ENCODE measurements at regions not wholly inside any gene's neighbourhood (a gene's known extent, or its start where the extent isn't known, plus 50 kb on each side); places are given as distances from the start of the nearest gene placed in this dataset.
"Not testable (repeated sequence)": the region's sequence is repeated elsewhere in the genome, so short reads cannot be mapped to it uniquely, and the experiment has no call there.

DNA sequence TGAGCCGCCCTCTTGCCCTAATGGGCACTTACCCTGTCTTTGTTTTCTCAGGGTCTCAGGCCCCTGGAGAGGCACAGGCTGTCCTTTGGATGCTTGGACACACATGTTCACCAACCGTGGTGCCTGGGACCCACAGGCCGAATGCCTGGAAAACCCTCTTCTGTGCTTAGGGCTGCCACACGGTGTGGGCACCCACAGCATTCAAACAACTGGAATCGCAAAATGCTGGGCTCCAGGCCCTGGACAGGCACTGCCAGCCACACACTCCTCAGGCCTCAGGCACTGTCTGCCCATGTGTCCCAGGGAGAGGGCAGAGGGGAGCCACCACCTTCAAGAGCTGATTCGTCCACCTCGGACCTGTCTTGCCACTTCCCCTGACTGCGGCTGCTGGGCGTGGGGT, 123.1 kb upstream of the ACKR3 start:
- H3K36me3 Mint-ChIP-seq (ENCODE audit: insufficient read depth), result no peaks in the 10 kb centered on the region
- DNase-seq (no peak), ATAC-seq (no peak)
- peaks cover 4% of the 10 kb centered on the region for H3K9me3 Mint-ChIP-seq
- no peaks in the 10 kb centered on the region for H3K4me1 Mint-ChIP-seq (ENCODE audit: low read depth)
- H3K4me3 Mint-ChIP-seq, result no peak overlapping the region
- peaks cover 21% of the 10 kb centered on the region for H3K27me3 Mint-ChIP-seq (ENCODE audit: low read depth)

DNA sequence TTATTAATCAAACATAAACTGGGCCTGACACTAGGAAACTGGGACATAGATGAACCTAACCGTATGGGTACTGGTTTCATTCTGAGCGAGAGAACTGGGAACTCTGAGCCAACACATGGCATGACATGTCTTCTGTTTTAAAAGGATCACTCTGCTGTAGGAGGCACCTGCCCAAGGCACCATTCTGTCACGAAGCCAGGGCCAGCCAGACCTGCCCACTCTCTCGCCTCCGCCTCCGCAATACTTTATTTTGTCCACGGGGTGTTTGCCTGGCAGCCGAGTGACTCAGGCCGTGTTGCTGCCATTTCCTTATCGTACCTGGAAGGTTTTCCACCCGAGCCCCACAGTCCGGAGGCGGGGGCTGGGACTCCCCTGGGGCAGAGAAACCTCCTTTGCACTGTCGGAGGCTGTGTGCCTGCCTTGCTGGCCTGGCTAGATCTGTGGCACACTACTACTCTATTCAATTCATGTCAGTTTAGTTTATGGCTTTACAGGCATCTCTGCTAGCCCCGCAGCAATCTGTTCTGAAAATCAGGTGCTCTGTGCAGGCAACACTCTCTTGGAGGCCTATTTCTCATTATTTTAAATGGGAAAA, 120.4 kb upstream of the ACKR3 start:
- ATAC-seq, result no peak
- no peak overlapping the region for H3K4me3 Mint-ChIP-seq
- no peaks in the 10 kb centered on the region for H3K4me1 Mint-ChIP-seq (ENCODE audit: low read depth)
- no peaks in the 10 kb centered on the region for H3K9me3 Mint-ChIP-seq
- H3K27me3 Mint-ChIP-seq (ENCODE audit: low read depth), result peaks cover 13% of the 10 kb centered on the region
- DNase-seq, result no peak
- H3K36me3 Mint-ChIP-seq (ENCODE audit: insufficient read depth), result no peaks in the 10 kb centered on the region

DNA sequence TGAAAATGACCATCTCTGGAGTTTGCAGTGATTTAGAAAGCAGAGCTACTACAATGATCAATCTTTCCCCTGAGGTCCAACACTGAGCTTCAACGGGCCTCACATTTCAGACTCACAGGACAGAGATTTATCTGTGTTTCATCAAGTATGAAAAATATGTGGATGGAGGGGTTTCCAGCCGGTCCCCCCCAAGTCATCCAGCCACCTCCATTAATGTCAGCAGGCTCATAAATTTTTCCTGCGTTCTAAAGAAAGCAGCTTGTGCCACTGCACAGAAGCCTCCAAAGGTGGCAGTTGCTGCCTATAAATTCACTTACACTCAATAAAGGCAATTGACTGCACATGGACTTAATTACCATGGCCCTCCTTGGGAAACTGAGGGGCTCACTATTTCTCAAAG, 117.4 kb upstream of the ACKR3 start:
- no peak for DNase-seq
- Mint-ChIP-seq H3K36me3 (ENCODE audit: insufficient read depth) (no peaks in the 10 kb centered on the region), H3K4me3 (no peak overlapping the region), H3K9me3 (peaks cover under 1% of the 10 kb centered on the region), H3K4me1 (ENCODE audit: low read depth) (no peaks in the 10 kb centered on the region), H3K27me3 (ENCODE audit: low read depth) (peaks cover 5% of the 10 kb centered on the region)
- ATAC-seq, result no peak

DNA sequence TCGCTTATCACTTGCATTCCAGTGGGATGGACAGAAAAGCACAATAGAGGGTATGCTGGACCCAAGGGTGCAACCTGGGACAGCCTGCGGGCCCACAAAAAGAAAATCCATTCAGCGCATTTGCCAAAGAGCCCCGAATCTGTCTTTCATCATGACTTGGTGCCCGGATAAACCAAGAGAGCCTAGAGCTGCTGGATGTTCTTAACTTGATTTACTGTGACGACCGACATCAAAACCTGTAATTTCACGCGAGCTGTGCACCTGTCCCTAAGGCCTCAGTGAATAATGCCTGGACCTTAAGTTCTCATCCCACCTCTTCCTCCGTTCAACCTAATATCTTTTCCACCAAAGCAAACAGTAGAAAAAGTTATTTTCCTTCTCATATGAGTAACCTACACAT, 115.5 kb upstream of the ACKR3 start:
- H3K36me3 Mint-ChIP-seq (ENCODE audit: insufficient read depth), result no peaks in the 10 kb centered on the region
- no peaks in the 10 kb centered on the region for H3K4me1 Mint-ChIP-seq (ENCODE audit: low read depth)
- DNase-seq (no peak), ATAC-seq (no peak)
- peaks cover 5% of the 10 kb centered on the region for H3K9me3 Mint-ChIP-seq
- no peak overlapping the region for H3K4me3 Mint-ChIP-seq
- peaks cover 5% of the 10 kb centered on the region for H3K27me3 Mint-ChIP-seq (ENCODE audit: low read depth)

DNA sequence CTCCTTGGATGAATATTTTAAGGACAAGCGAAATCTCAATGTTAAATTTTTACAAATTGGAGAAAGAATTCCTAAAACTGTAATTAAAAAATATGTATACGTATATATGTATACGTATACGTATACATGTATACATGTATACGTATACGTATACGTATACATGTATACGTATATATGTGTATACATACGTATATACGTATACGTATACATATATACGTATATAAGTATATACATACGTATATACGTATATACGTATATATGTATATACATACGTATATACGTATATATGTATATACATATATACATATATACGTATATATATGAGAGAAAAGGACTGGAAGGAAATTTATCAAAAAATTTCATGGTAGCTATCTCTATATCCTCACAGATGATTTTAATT, 110.2 kb upstream of the ACKR3 start:
- Mint-ChIP-seq H3K36me3 (ENCODE audit: insufficient read depth) (no peaks in the 10 kb centered on the region), H3K4me1 (ENCODE audit: low read depth) (no peaks in the 10 kb centered on the region)
- no peak for ATAC-seq

DNA sequence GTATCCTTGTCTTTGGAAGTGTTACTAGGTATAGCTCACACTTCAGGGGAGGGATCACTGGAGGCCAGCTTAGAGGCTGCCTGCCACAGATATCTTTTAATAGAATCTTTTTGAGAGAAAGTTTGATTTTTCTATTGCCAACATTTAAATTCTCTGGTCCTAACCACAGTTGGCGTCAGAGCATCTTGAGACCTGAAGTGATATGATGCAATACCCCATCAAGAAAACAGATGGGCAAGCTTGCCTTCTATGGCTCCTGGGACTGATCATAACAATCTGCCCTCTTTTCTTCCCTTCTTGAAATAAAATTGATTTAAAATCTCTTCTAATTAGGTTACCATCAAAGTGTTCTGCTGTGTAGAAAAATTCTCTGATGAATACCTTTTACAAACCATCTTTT, 105.5 kb upstream of the ACKR3 start:
- DNase-seq, result no peak
- ATAC-seq, result no peak

More for the DNA sequence above, 110.2 kb upstream of the ACKR3 start:
- Mint-ChIP-seq H3K27me3 (ENCODE audit: low read depth) (no peaks in the 10 kb centered on the region), H3K4me3 (no peak overlapping the region), H3K9me3 (peaks cover 5% of the 10 kb centered on the region)
- DNase-seq, result no peak

DNA sequence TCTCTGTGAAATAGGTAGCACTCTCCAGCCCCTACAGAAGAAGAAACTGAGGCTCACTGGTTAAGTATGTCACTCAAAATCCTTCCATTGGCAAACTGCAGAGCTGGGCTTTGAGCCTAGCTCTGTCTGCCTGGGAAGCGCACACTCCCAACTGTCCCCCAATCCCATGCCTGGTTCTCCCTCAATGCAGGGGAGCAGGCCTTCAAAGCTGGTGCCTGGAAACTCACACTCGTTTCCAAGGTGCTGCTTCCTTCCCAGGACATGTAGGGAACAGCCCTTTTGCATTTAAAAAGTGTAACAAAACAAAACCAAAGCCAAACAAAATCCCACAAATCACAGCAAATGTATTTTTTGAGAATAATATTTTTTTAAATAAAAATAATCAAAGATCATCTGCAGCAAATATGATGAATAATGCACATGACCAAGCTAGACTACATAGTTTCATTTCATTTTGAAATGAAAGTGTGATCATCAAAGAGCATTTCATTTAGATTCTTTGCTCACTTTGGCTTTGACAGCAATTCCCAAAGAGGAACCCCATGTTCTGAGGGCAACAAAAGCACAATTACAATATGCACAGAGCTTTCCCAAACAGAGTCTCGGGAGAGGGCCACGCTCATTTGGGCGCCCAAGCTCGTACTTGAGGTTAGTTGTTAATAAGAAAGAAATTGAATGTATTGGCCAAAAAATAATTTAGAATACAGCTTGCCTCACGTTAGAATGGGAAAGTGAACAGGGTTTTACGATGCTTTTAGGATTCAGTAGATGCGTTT, 96.7 kb upstream of the ACKR3 start:
- Mint-ChIP-seq H3K4me1 (ENCODE audit: low read depth) (no peaks in the 10 kb centered on the region), H3K9me3 (peaks cover 8% of the 10 kb centered on the region), H3K4me3 (no peak overlapping the region), H3K36me3 (ENCODE audit: insufficient read depth) (no peaks in the 10 kb centered on the region), H3K27me3 (ENCODE audit: low read depth) (peaks cover 11% of the 10 kb centered on the region)
- no peak for ATAC-seq
- no peak for DNase-seq

More for the DNA sequence above, 105.5 kb upstream of the ACKR3 start:
- Mint-ChIP-seq H3K36me3 (ENCODE audit: insufficient read depth) (no peaks in the 10 kb centered on the region), H3K4me1 (ENCODE audit: low read depth) (no peaks in the 10 kb centered on the region), H3K27me3 (ENCODE audit: low read depth) (peaks cover 4% of the 10 kb centered on the region), H3K4me3 (no peak overlapping the region), H3K9me3 (peaks cover 24% of the 10 kb centered on the region)

DNA sequence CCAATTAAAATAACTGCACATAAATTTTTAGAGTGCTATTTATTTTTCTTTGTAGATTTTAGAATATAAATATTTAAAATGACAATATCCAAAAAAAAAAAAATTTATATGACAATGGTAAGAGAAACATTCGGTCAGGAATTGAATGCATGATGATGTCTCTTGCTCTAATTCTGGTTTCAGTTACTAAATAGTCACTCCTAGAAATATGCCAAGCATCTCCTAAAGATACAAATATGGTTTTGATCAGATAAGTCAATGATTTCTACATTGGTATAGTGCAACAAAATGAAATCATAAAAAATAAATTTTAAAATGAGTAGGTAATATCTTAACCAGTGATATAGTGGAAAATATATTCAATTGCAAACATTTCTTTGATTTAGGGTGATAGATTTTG, 95.9 kb upstream of the ACKR3 start:
- Mint-ChIP-seq H3K36me3 (ENCODE audit: insufficient read depth) (no peaks in the 10 kb centered on the region), H3K9me3 (peaks cover 8% of the 10 kb centered on the region), H3K27me3 (ENCODE audit: low read depth) (peaks cover 11% of the 10 kb centered on the region), H3K4me3 (no peak overlapping the region), H3K4me1 (ENCODE audit: low read depth) (no peaks in the 10 kb centered on the region)
- ATAC-seq (no peak), DNase-seq (no peak)

DNA sequence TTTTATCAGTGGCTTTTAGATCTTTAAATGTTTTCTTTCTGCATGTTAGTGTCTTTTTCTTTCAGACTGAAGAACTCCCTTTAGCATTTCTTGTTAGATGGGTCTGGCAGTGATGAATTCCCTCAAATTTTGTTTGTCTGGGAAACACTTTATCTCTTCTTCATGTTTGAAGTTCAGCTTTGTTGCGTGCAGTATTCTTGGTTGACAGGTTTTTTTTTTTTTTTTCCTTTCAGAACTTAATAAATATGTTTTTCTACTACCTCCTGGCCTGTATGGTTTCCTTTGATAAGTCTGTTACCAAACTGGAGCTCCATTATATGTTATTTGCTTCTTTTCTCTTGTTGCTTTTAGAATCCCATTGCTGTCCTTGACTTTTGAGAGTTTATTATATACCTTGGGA, 89.8 kb upstream of the ACKR3 start:
- DNase-seq, result no peak
- peaks cover 13% of the 10 kb centered on the region for H3K27me3 Mint-ChIP-seq (ENCODE audit: low read depth)
- no peak overlapping the region for H3K4me3 Mint-ChIP-seq
- H3K4me1 Mint-ChIP-seq (ENCODE audit: low read depth), result no peaks in the 10 kb centered on the region
- H3K9me3 Mint-ChIP-seq, result peaks cover 29% of the 10 kb centered on the region
- ATAC-seq, result no peak
- no peaks in the 10 kb centered on the region for H3K36me3 Mint-ChIP-seq (ENCODE audit: insufficient read depth)

DNA sequence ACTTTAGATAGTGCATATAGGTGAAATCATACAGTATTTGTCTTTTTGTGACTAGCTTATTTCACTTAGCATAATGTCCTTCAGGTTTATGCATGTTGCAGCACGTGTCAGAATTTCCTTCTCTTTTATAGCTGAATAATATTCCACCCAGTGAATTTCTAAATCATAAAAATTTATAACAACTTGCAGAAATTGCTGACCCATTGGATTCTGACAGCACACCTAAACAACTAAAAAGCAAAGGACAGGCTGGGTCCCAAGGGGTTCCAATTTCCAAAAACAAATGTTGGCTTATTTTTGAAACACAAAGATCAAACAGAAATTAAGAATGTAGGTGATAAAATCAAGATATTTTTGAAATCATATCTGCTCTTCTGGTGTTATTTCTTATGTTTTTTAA, 86.5 kb upstream of the ACKR3 start:
- Mint-ChIP-seq H3K36me3 (ENCODE audit: insufficient read depth) (no peaks in the 10 kb centered on the region), H3K4me1 (ENCODE audit: low read depth) (no peaks in the 10 kb centered on the region), H3K4me3 (no peak overlapping the region), H3K9me3 (peaks cover 21% of the 10 kb centered on the region), H3K27me3 (ENCODE audit: low read depth) (peaks cover 6% of the 10 kb centered on the region)
- no peak for ATAC-seq
- DNase-seq, result no peak

DNA sequence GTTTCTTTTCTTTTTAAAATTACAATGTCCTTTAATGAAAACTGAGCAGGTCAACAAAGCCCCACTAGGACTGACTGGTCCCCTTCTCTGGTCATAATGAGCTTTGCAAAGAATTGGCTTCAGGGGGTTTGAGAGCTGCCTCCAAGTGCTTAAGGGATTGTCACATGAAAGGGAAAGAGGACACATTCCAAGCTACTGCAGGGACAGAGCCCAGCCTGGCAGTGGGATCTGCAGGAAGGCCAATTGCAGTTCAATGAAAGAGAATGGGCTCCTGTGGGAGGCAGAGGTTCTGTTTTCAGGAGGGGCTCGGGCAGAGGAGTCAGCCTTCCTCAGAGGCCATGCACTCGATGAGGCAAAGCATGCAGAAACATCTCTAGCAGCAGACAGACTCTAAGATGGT, 84.1 kb upstream of the ACKR3 start:
- no peak overlapping the region for H3K4me3 Mint-ChIP-seq
- H3K27me3 Mint-ChIP-seq (ENCODE audit: low read depth), result peaks cover 6% of the 10 kb centered on the region
- DNase-seq, result no peak
- H3K9me3 Mint-ChIP-seq, result peaks cover 9% of the 10 kb centered on the region
- ATAC-seq, result no peak
- no peaks in the 10 kb centered on the region for H3K36me3 Mint-ChIP-seq (ENCODE audit: insufficient read depth)
- H3K4me1 Mint-ChIP-seq (ENCODE audit: low read depth), result no peaks in the 10 kb centered on the region

DNA sequence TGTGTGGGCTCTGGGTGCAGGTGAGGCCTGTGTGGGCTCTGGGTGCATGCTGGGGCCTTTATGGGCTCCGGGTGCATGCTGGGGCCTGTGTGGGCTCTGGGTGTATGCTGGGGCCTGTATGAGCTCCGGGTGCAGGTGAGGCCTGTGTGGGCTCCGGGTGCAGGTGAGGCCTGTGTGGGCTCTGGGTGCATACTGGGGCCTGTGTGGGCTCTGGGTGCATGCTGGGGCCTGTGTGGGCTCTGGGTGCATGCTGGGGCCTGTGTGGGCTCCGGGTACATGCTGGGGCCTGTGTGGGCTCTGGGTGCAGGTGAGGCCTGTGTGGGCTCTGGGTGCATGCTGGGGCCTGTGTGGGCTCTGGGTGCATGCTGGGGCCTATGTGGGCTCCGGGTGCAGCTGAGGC, 80.5 kb upstream of the ACKR3 start:
- not testable (repeated sequence) for H3K36me3 Mint-ChIP-seq (ENCODE audit: insufficient read depth); ATAC-seq; H3K4me1 Mint-ChIP-seq (ENCODE audit: low read depth); H3K27me3 Mint-ChIP-seq (ENCODE audit: low read depth); DNase-seq; H3K4me3 Mint-ChIP-seq; H3K9me3 Mint-ChIP-seq

DNA sequence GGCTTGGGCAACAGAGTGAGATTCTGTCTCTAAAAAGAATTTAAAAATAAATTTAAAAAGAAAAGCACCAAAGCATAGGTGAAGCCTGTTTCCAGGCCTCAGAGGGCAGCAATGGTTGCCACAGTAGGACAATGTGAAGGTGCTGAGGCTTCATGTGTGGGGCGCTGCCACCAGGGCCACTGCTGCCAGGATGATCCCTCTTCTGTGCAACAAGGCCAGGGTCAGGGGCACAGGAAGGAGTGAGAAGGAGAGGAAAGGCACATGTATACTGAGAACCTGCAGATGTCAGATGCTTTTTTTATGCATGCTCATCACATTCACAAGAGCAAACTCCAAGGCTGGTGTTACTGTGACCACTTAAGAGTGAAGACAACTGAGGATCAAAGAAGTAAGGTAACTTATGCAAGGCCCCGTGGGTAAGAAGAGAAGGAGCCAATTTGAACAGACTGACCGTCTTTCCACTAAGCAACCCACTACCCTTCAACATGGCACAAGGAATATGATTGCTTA, 79.7 kb upstream of the ACKR3 start:
- Mint-ChIP-seq H3K4me3 (no peak overlapping the region), H3K36me3 (ENCODE audit: insufficient read depth) (no peaks in the 10 kb centered on the region), H3K4me1 (ENCODE audit: low read depth) (no peaks in the 10 kb centered on the region), H3K27me3 (ENCODE audit: low read depth) (peaks cover under 1% of the 10 kb centered on the region), H3K9me3 (peaks cover 3% of the 10 kb centered on the region)
- no peak for DNase-seq
- ATAC-seq, result no peak

DNA sequence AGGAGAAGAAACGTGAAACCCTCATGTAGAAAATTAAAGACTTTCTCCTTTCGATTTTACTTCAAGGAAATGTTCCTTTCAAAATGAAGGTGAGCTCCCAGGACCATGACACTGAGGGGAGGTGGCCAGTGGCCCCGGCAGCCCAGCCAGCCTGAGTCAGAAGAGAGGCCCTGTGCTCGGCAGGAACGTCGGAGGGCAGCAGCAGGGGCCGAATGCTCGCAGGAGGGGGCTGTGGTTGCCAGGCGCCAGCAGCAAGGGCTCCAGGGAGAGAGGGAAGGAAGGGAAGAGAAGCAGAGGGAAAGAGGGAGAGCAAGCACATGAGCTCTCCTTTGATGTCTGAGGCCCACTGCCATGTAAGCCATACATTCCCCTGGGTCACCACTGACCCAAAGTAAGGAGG, 73.3 kb upstream of the ACKR3 start:
- DNase-seq (no peak), ATAC-seq (no peak)
- no peak overlapping the region for H3K4me3 Mint-ChIP-seq
- H3K4me1 Mint-ChIP-seq (ENCODE audit: low read depth), result no peaks in the 10 kb centered on the region
- H3K9me3 Mint-ChIP-seq, result peaks cover 3% of the 10 kb centered on the region
- no peaks in the 10 kb centered on the region for H3K36me3 Mint-ChIP-seq (ENCODE audit: insufficient read depth)
- peaks cover 11% of the 10 kb centered on the region for H3K27me3 Mint-ChIP-seq (ENCODE audit: low read depth)

DNA sequence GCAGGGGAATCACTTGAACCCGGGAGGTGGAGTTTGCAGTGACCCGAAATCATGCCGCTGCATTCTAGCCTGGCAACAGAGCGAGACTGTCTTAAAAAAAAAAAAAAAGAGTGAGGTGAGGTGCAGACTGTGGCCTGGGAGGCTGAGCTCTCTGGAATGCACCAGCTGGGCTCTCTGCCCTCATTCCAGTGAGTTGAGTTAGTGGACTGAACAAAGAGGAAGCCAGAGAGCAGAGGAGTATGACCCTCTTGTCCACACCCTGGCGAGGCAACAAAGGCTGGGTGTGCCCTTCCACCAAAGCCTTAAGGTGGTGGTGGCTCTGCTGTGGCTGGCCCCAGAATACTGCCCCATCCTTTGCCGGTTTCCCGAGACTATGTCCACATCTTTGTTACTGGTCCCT, 71.3 kb upstream of the ACKR3 start:
- Mint-ChIP-seq H3K4me1 (ENCODE audit: low read depth) (no peaks in the 10 kb centered on the region), H3K9me3 (peaks cover 2% of the 10 kb centered on the region), H3K4me3 (no peak overlapping the region), H3K27me3 (ENCODE audit: low read depth) (peaks cover 14% of the 10 kb centered on the region), H3K36me3 (ENCODE audit: insufficient read depth) (no peaks in the 10 kb centered on the region)
- ATAC-seq (no peak), DNase-seq (no peak)

Measured in activated T-cell treated with anti-CD3 and anti-CD28 coated beads, Interleukin-2, amount 50 U/mL, for 4 hours (primary cell).